GM19468 (cell line): ENCODE measurements at regions not wholly inside any gene's neighbourhood (a gene's known extent, or its start where the extent isn't known, plus 50 kb on each side); places are given as distances from the start of the nearest gene placed in this dataset.

Experiments used
- ATAC-seq: cut with Tn5 transposase; IDR thresholded peaks from one replicate; pipeline ENCODE4 v1.9.1; 2021; ENCODE audit warnings: mild to moderate bottlenecking, moderate library complexity, moderate number of reproducible peaks; ENCODE audit not compliant: unreplicated experiment; ENCODE audit errors: extremely low read depth

DNA sequence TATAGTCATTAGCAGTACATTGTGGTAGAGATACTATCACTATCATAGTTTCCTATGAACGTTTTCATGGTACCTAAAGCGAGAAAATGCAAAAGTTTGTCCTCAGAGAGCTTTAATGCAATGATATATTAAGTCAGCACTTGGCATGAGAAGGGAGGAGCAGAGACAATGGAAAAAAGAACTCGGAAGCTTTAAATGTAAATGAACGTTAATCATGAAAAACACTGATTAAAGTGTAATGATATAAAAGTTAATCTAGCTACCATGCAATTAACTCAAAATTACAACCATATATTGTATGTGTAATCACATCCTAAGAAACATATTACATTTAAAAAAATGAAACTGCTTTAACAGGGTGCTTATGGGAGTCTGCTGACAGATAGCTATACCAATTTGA lies 282.7 kb downstream of the HDGFL1 start:
- ATAC-seq: no peak

DNA sequence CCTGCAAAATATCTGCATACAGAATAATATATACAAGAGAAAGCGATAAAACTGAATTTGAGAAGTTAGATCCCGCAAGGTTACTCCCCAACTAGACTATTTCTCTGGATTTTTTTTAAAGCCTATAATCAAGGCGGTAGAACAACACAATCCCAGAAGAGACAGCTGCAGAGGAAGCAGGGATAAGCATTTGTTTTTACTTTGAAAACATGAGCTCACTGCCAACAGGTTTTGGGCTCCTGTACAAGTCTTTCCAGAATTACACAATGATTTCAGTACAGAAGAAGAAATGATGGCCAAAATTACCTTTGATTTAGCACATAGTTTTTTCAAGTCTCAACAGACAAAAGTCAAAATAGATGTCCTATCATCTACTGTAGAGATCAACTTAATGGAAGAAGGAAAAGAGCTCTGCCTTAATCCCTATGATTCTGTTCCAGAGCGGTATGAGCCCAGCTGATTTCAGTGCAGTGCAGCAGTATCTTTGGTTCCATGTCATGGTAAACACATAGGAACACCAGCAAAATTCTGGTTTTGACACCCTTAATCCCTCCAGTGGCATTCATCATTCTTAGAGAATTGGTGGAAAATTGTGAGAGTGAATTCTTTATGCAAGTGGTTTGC lies 304.3 kb downstream of the HDGFL1 start:
- no peak for ATAC-seq

DNA sequence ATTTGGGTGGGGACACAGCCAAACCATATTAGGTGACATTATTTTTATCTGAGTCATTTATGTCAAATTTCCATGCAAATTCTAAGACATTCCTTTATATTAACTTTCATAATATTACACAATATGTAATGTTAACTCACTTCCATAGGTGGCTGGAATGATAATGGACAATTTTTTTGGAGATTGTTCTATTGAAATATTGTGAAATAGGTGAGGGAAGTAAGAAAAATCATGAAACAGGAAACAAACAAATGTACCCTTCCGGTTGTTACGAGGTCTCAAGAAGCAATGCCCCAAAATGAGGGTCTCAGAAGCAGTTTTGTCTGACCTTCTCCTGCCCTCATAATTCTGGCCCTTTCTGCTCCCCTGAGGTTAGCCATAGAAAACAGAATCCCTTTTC lies 306.5 kb downstream of the HDGFL1 start:
- ATAC-seq: no peak

DNA sequence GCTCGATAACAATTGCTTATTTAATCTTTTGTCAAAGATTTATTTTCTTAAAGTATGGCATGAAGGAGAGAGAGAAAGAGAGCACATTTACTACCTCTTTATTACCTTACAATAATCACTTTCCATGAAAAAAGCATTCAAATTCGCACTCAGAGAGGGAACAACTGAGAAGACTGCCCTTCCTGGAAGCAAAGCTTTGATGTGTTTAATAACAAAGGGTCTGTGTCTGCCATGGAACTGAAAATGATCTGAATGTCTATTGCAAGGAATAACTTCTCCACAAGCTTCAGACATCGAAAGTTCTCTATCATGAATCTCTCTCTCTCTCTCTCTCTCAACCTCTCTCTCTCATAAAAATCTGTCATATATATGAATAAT lies 308.9 kb downstream of the HDGFL1 start:
- ATAC-seq: no peak

DNA sequence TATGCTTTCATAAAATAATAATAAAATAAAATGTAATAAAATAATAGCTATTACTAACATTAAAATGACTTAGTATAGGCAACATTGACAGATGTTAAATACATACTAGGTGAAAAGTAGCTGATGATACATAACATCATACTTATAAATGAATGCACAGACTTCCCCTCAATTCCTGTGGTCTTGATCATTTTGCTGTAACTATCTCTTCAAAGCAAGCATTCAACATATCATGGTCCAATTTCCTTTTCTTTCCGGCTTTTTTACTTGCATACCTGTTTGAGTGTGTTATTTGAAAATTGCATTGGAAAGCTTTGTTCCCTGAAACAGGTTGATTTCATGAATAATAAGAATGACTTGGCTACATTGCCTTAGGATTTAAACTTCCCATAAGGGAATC lies 309.3 kb downstream of the HDGFL1 start:
- ATAC-seq: no peak

DNA sequence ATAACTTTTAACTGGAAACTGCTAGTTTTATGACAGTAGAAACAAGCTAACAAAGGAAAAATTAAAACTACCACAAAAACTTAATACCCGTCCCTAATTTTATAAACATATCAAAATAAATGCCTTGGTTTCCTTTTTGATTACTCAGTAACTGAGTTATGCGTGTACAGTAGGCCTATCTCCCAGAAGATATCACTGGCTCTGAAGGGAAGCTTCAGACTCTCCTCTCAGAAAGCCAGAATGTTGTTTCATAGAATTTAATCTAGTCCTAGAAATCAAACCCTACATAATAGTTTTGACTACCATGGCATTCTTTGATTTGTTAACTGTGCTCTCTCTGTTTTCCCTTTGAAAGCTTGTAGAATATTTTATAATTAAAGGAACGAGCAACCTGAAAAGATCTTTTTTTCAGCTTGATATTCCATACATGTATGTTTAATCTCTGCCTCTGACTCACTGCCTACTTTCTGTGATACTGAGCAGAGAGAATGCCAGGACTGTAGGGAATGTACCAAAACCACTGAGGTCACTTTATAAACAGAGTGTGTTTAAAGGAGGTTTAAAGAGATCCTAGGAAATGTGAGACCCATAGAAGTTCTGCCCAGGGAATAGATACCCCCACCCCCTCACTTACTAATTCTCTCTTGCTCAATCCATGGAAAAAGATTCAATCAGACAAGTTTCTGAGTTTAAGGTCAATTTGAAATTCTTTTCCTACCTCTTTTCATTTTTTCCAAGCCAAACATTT lies 311.5 kb downstream of the HDGFL1 start:
- no peak for ATAC-seq

DNA sequence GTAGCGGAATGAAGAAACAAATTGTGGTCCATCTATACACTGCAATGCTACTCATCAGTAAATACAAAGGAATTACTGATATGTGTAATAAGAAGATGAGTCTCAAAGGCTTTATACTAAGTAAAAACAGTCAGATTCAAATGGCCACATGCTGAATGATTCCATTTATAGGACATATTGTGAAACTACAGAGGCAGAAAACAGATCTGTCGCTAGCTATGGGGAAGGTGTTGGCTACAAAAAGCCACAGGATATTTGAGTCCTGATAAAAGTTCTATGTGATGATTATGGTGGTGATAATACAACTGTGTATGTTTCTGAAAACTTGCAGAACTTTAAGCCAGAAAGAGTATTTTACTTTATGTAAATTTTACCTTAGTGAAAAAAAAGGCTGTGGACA lies 313.2 kb downstream of the HDGFL1 start:
- no peak for ATAC-seq

DNA sequence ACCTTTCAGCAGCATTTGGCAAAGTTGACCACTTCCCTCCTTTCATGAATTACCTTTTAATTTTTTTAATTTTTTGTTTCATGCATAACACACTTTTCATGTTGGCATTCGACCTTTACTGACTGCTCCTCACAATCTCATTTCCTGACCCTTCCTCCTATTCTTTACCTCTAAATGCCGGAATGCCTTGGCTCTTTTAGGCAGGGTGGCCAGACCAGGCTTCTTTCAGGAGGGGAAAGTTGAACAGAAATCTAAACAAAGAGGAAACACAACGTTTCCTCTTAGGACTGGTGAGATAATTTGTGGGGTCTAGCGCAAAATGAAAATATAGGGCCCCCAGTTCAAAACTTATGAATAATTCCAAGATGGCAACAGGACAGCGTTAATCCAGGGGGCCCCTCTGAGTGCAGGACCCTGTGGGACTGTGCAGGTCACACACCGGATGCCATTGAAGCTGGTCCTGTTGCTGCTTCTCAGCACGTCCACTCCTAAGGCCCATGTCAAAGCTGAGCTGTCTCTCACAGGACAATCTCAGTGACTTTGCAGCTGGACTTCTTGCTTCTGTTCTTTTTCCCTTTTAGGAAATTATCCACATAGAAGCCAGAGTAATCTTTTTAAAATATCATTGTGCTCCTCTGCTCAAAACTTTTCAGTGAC lies 313.8 kb downstream of the HDGFL1 start:
- ATAC-seq: no peak

DNA sequence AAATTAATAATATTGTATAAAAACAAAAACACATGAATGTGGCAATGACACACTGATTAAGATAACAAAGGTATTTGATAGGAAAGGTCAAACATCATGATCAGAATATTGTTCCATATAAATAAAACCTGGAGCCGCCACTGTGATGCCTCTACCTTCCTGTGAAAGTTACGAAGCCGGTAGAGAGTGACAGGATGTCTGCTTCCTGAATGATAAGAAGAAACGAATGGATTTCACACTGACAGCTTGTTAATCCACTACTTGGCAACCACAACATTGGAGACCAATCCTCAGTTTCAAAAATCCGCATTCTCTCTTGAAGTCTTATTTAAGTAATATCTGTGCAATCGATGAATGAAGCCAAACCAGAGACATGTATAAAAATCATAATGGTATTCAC lies 315.1 kb downstream of the HDGFL1 start:
- ATAC-seq: no peak

DNA sequence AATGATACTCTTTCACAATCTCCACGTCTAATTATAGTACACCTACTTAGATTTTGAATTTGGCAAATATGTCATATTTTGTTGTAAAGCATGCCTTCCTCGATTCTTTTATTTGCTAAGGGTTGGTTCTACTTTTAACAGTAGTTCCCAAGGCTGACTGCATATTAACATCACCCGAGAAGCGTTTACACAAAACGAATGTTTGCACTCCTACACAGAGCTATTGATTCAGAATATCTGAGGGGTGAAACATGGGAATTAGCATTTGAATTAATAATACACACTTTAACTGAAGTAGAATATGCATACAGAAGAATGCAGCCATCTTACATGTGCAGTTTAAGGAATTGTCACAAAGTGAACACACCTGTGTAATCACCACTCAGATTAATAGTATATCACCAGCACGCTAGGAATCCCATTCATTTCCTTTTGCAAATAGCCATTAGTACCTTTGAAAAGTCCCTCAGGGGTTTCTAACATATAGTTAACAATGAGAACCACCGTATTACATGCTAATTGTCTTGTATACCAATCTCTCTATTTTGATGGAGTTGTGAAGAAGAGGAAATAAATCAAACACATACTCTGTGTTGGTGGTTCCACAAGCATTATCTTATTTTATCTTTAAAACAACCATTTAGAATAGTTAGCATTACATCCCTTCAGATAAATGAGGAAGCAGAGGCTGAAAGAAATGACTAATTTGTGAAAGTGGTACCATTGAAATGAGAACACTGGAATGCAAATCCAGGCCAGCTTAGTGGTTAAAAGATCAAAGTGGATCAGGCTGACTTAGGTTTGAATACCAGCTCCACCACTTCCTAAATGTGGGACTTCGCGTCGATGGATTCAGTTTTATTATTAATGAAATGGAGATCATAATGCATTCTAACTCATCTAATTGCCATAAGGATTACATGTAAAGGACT lies 317.6 kb downstream of the HDGFL1 start:
- no peak for ATAC-seq

DNA sequence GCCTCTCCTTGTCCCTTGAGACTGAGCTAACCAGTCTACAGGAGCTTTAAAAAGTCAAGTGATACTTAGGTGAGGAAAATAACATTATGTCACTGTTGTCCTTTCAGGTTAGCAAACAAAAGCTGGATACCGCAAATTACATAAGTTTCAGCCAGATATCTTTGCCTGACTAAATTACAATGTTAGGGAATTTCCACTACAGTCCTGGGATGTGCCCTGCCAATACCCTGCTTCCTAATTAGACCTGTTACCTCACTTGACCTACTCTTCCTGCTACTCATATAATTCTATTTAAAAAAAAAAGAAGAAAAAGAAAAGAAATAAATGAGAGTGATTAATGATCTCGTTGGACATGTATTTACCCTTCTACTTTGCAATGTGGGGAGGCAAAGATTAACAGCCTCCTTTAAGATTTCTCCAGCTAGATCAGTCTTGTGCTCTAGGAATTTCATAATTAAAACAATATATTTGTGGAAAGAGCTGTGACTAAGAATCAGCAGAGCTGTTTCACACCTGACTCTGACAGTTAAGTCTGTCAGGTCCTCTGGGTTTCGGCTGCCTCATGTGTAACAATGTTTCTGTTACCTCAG lies 318.9 kb downstream of the HDGFL1 start:
- ATAC-seq: no peak

DNA sequence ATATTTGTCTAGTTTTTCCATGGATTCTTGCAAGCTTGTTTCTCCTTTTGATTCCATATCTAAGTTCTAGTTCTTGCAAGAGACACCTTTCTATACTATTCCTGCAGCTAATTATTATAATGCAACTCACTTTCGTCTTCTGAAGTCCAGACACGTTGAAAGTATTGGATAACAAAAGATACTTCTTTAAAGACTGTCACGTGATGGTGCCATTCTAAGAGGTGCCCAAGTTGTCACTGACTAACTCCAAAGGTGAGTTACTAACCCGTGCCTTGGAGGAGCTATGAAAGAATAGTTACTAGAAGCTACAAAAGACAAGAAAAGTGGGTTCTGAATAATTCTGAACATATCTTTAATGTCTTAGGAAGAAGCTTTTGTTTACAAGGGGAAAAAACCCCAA lies 322.6 kb downstream of the HDGFL1 start:
- ATAC-seq: no peak

DNA sequence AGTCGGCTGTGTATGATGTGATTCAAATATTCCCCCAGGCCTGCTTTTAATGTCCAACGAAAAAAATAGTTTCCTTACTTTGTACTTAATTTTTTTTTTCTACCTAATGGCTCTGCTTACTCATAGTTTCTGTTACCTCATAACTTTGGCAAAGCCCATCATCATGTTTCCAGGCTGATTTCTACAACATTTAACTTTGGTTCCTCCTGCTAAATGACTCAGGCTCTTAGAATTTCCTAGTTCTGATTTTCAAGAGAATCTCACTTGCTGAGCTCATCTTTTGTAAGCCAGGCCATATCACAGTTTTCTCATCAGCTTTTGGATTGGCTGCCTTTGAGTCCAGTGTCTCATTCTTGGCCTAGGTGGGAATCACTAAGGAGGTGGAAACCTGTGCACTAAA lies 323.1 kb downstream of the HDGFL1 start:
- no peak for ATAC-seq

DNA sequence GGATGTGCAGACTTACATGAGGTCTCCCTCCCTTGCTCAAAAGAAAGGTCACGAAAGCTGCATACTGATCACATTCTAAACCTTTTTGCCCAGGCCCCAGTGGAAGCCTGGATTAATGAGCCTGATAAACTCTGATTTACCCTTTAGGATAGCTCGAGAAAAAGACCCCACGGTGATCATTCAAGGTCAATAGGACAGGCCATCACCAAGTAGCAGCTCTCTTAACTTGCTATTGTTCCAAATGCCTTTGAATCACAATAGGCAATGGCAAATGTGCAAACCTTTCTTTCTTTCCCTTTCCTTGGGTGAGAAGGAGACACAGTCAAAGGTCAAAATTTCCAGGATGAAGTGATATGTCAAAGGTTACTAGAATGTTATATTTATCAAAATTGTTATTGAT lies 327.3 kb downstream of the HDGFL1 start:
- no peak for ATAC-seq

DNA sequence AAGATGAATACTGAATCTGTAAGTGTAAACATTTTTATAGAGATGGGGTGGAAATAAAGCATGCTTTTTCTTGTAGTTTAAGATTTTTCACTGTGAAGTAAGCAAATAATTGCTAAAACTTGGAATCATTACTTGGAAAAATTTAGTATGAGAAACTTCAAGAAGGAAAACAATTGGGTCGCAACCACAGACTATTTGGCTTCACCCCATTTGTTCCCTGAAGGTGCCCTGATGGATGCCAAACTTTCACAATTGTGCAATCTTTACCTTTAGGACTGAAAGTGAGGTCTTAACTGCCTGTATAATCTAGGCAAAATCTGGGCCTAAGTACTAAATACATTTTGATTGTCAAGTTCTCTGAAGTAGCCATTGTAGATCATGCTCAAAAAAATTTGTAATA lies 330.1 kb downstream of the HDGFL1 start:
- no peak for ATAC-seq

DNA sequence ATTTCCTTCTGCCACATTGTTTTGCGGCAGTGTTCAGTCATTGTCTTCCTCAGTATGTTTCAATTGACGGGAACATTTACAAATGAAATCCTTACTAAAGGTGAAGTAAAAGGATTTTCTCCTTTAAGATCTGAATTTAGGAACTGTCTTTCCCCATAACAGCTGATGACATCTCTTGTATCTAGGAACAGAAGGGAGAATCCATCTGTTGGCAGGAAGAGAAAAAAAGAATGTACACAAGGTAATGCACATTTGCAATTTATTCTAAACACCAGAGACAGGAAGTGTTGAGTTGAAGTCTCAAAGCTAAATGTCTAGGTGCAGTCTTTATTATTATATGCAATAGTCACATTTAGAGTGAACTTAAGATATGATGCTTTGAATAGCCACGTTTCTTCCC lies 334.5 kb downstream of the HDGFL1 start:
- ATAC-seq: no peak

DNA sequence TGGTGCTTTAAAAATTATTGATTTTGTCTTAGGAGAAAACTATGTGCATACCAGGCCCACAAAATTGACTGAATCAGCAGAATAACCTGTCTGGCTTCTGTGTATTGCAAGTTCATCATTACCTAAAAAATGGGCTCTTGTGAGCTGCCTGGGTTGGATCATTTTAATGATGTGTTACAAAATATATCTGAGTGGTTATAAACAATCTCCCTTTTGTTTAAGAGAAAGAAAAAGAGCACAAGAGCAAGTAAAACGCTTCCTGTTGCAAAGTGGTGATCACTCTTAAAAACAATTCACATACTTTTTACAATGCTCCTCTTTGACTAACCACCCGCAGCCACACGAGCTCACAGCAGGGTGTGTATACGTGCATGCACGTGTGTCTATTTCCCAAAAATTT lies 335.1 kb downstream of the HDGFL1 start:
- ATAC-seq: no peak

DNA sequence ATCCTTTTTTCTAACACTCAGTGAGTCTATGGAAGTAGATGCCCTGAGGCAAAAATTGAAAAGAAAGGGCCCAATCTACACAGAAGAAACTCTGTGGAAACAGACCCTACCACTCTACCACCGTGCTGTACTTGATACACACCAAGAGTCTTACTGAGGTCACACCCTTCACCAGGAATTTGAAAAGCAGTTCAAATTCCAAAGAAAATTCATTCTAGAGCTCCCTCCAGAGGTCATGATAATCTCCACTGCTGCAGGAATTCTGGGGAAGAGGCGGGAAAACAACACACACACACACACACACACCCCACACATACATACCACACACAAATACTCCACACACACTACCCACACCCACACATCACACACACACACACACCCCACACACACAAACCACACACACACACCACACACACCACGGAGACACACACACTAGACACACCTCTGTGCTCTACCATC lies 336.8 kb downstream of the HDGFL1 start:
- no peak for ATAC-seq

DNA sequence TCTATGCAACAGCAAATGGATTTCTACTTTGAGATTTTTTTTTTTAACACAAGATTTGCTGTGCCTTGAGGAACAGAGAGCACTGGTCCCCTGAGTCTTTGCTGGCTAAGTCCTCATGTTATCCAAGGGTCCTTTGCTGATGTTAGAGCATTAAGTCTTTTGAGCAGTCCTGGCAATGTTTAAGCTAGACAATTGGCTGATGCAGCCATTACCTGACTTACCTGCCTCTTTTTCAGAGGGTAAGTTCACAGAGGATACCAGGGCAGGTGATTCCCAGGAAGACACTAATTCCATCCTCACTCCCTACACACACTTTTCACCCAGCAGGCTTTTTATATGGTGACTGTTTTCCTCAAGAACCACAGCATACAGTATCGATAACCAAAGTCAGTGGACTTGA lies 337.7 kb downstream of the HDGFL1 start:
- ATAC-seq: no peak

DNA sequence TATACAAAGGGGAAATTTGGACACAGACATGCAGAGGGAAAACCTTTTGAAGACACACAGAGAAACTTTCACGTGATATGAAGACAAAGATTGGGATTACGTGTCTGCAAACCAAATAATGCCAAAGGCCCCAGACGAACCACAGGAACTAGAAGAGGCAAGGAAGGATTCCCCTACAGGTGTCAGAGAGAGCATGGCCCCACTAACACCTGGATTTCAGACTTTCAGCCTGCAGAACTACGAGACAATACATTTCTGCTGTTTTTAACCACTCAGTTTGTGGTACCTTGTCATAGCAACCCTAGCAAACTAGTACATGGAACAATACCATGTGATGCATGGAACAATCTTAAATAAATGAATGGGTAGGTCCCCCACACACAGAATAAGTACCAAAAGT lies 341.0 kb downstream of the HDGFL1 start:
- no peak for ATAC-seq
